ENCODE measurements at regions not wholly inside any gene's neighbourhood (a gene's known extent, or its start where the extent isn't known, plus 50 kb on each side); places are given as distances from the start of the nearest gene placed in this dataset.

DNA sequence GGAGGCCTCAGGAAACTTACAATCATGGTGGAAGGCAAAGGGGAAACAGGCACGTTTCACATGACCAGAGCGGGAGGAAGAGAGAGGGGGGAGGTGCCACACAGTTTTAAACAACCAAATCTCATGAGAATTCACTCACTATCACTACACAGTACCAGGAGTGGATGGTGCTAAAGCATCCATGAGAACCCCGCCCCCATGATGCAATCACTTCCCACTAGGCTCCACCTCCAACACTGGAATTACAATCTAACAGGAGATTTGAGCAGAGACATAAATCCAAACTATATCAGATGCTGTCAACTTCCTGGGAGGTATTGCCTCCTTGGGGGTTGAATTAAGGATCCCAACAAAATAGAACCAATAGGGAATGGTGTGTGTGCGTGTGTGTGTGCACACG lies 407.1 kb downstream of the MED10 start:
- TF ChIP-seq, protein P1, sequence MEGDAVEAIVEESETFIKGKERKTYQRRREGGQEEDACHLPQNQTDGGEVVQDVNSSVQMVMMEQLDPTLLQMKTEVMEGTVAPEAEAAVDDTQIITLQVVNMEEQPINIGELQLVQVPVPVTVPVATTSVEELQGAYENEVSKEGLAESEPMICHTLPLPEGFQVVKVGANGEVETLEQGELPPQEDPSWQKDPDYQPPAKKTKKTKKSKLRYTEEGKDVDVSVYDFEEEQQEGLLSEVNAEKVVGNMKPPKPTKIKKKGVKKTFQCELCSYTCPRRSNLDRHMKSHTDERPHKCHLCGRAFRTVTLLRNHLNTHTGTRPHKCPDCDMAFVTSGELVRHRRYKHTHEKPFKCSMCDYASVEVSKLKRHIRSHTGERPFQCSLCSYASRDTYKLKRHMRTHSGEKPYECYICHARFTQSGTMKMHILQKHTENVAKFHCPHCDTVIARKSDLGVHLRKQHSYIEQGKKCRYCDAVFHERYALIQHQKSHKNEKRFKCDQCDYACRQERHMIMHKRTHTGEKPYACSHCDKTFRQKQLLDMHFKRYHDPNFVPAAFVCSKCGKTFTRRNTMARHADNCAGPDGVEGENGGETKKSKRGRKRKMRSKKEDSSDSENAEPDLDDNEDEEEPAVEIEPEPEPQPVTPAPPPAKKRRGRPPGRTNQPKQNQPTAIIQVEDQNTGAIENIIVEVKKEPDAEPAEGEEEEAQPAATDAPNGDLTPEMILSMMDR (IDR thresholded peaks at IDR 0.05): no peak
- no peak for TF ChIP-seq EZH2 (IDR thresholded peaks at IDR 0.05)

Measured in neural progenitor cell (in vitro differentiated cells).